Esophagus squamous epithelium (tissue), 5 donors: ENCODE measurements at regions not wholly inside any gene's neighbourhood (a gene's known extent, or its start where the extent isn't known, plus 50 kb on each side); places are given as distances from the start of the nearest gene placed in this dataset.

ENCODE experiments used
- DNase-seq: peaks from one replicate; lab custom pipeline; 2025; lab: John Stamatoyannopoulos, UW
- H3K27ac ChIP-seq, 4 donors: fragments of 200-600 bp; sonication (generic); one replicate each; pipeline ENCODE4 v1.5.1; 2016 to 2019; ENCODE audit warnings: mild to moderate bottlenecking in 1 of 4
- H3K27me3 ChIP-seq, 4 donors: fragments of 200-600 bp; sonication (generic); 1 replicate in 3 of 4; 2 replicates in 1 of 4; pipeline versions ENCODE4 v1.5.1 to v1.6.0; 2017 to 2021; ENCODE audit warnings: antibody characterized with exemption in 1 of 4
- H3K36me3 ChIP-seq, 3 donors: fragments of 200-600 bp; sonication (generic); one replicate each; pipeline ENCODE4 v1.5.1; 2016 to 2019
- H3K4me1 ChIP-seq, 3 donors: fragments of 200-600 bp; sonication (generic); one replicate each; pipeline ENCODE4 v1.5.1; 2017 to 2019
- H3K4me3 ChIP-seq, 4 donors: fragments of 200-600 bp; sonication (generic); 1 replicate in 3 of 4; 2 replicates in 1 of 4; pipeline ENCODE4 v1.5.1; 2016 to 2019; ENCODE audit warnings: mild to moderate bottlenecking in 2 of 4, moderate library complexity in 1 of 4
- H3K9me3 ChIP-seq, 3 donors: fragments of 200-600 bp; sonication (generic); one replicate each; pipeline ENCODE4 v1.5.1; 2016 to 2019
- CTCF ChIP-seq, 6 experiments: fragments of 450-650 bp in 4 of 6; fragments of 200-600 bp in 2 of 6; sonication (generic) in 2 of 6; IDR thresholded peaks; one replicate each; pipeline ENCODE4 v1.5.1; 2016 to 2019; ENCODE audit warnings: antibody characterized with exemption in 6 of 6, mild to moderate bottlenecking in 4 of 6, moderate library complexity in 4 of 6
- POLR2A ChIP-seq, 4 donors: fragments of 450-650 bp; IDR thresholded peaks; one replicate each; pipeline ENCODE4 v1.6.1; 2017; ENCODE audit warnings: antibody characterized with exemption in 4 of 4, mild to moderate bottlenecking in 4 of 4, moderate library complexity in 3 of 4
- WGBS, 2 donors: methylation state at CpG; one replicate each; pipeline ENCODE4 v1.1.5; 2018; 5-methylcytosine and 5-hydroxymethylcytosine counted together
- intact Hi-C: fragments of 100-400 bp; cut with DNase I; formaldehyde crosslinking; loops from one replicate; pipeline ENCODE4 v1.15.0; 2022
- donor health status: DM: yes; HTN: yes; CAD: no.

GRCh38 chrX:4876268-4876667 lies 1162.8 kb upstream of the PRKX start:
- H3K4me1 ChIP-seq = no peaks in the 10 kb centered on the region
- H3K9me3 ChIP-seq = no peaks in the 10 kb centered on the region
- no peak overlapping the region for H3K27ac ChIP-seq
- no peak overlapping the region for H3K4me3 ChIP-seq
- DNase-seq = no peak
- intact Hi-C loops = no loop called here
- 68 to 70% methylated on average over 3 of the region's 3 CpGs for WGBS, 2 donors
- TF ChIP-seq POLR2A (IDR thresholded peaks at IDR 0.05) = no peak
- no peak for TF ChIP-seq CTCF (IDR thresholded peaks at IDR 0.05)
- H3K27me3 ChIP-seq = no peaks in the 10 kb centered on the region
- no peaks in the 10 kb centered on the region for H3K36me3 ChIP-seq

- no peak for TF ChIP-seq POLR2A (IDR thresholded peaks at IDR 0.05)
- Histone ChIP-seq H3K36me3 (no peaks in the 10 kb centered on the region), H3K27me3 (no peaks in the 10 kb centered on the region), H3K4me3 (no peak overlapping the region), H3K9me3 (no peaks in the 10 kb centered on the region), H3K4me1 (no peaks in the 10 kb centered on the region), H3K27ac (no peak overlapping the region)
- intact Hi-C loops = no loop called here
- WGBS, 2 donors = 81 to 84% methylated on average over 2 of the region's 2 CpGs
- DNase-seq = no peak
These were observed 1138.1 kb upstream of the PRKX start for GRCh38 chrX:4851534-4851933.

- no peak for TF ChIP-seq POLR2A (IDR thresholded peaks at IDR 0.05)
- no peak for TF ChIP-seq CTCF (IDR thresholded peaks at IDR 0.05)
- Histone ChIP-seq H3K27ac (no peak overlapping the region), H3K9me3 (no peaks in the 10 kb centered on the region), H3K4me1 (no peaks in the 10 kb centered on the region), H3K27me3 (no peaks in the 10 kb centered on the region), H3K4me3 (no peak overlapping the region), H3K36me3 (no peaks in the 10 kb centered on the region)
- 60 to 78% methylated on average over 1 to 4 of the region's 4 CpGs for WGBS, 2 donors
- DNase-seq = no peak
- intact Hi-C loops = no loop called here
These were observed 1136.9 kb upstream of the PRKX start for GRCh38 chrX:4850312-4850711.

- Histone ChIP-seq H3K36me3 (no peaks in the 10 kb centered on the region), H3K27ac (no peak overlapping the region), H3K4me1 (no peaks in the 10 kb centered on the region), H3K9me3 (no peaks in the 10 kb centered on the region), H3K4me3 (no peak overlapping the region), H3K27me3 (no peaks in the 10 kb centered on the region)
- DNase-seq = no peak
- no peak for TF ChIP-seq CTCF (IDR thresholded peaks at IDR 0.05)
- TF ChIP-seq POLR2A (IDR thresholded peaks at IDR 0.05) = no peak
- intact Hi-C loops = no loop called here
- WGBS, 2 donors = 54 to 62% methylated on average over 4 of the region's 4 CpGs
These were observed 1130.9 kb upstream of the PRKX start for GRCh38 chrX:4844376-4844775.

GRCh38 chrX:4841216-4841745 lies 1127.8 kb upstream of the PRKX start:
- Histone ChIP-seq H3K4me3 (no peak overlapping the region), H3K27me3 (no peaks in the 10 kb centered on the region), H3K9me3 (no peaks in the 10 kb centered on the region), H3K36me3 (no peaks in the 10 kb centered on the region), H3K4me1 (no peaks in the 10 kb centered on the region), H3K27ac (no peak overlapping the region)
- 17 to 31% methylated on average over 2 of the region's 2 CpGs for WGBS, 2 donors
- DNase-seq = no peak
- TF ChIP-seq POLR2A (IDR thresholded peaks at IDR 0.05) = no peak
- no peak for TF ChIP-seq CTCF (IDR thresholded peaks at IDR 0.05)
- intact Hi-C loops = no loop called here

- no peak for DNase-seq
- H3K36me3 ChIP-seq = no peaks in the 10 kb centered on the region
- no peaks in the 10 kb centered on the region for H3K27me3 ChIP-seq
- intact Hi-C loops = no loop called here
- no peaks in the 10 kb centered on the region for H3K4me1 ChIP-seq
- H3K27ac ChIP-seq = no peak overlapping the region
- H3K9me3 ChIP-seq = peaks cover 0 to 3% (median 0%) of the 10 kb centered on the region in 3 donors
- 33 to 73% methylated on average over 1 of the region's 1 CpG for WGBS, 2 donors
- TF ChIP-seq CTCF (IDR thresholded peaks at IDR 0.05) (no peak), POLR2A (IDR thresholded peaks at IDR 0.05) (no peak)
- H3K4me3 ChIP-seq = no peak overlapping the region
These were observed 1118.1 kb upstream of the PRKX start for GRCh38 chrX:4831574-4831973.
